Upper lobe of right lung (tissue), 1 donor: ENCODE measurements at regions not wholly inside any gene's neighbourhood (a gene's known extent, or its start where the extent isn't known, plus 50 kb on each side); places are given as distances from the start of the nearest gene placed in this dataset.
A peak's percentile ranks its signal among the peaks of the same experiment; 100 is the strongest.

Experiments
- ATAC-seq: fragments of 200-7000 bp; cut with Tn5 transposase; one replicate; pipeline ENCODE4 v1.9.1; 2020; ENCODE audit warnings: mild to moderate bottlenecking, moderate library complexity
- DNase-seq: peaks from one replicate; pipeline ENCODE4 v3.0.0-alpha.2; 2020
- H3K27ac ChIP-seq: fragments of 200-600 bp; one replicate; pipeline ENCODE4 v1.8.0; 2022
- H3K27me3 ChIP-seq: fragments of 200-600 bp; one replicate; pipeline ENCODE4 v1.8.0; 2022; ENCODE audit warnings: mild to moderate bottlenecking
- H3K36me3 ChIP-seq: fragments of 200-600 bp; one replicate; pipeline ENCODE4 v1.8.0; 2022
- H3K4me1 ChIP-seq: fragments of 200-600 bp; one replicate; pipeline ENCODE4 v1.8.0; 2022
- H3K4me3 ChIP-seq: fragments of 200-600 bp; one replicate; pipeline ENCODE4 v1.8.0; 2022; ENCODE audit warnings: mild to moderate bottlenecking
- H3K9me3 ChIP-seq: fragments of 200-600 bp; one replicate; pipeline ENCODE4 v1.8.0; 2022
- CTCF ChIP-seq: fragments of 200-600 bp; IDR thresholded peaks from one replicate; pipeline ENCODE4 v1.8.0; 2022; ENCODE audit warnings: antibody characterized with exemption
- intact Hi-C: fragments of 100-400 bp; cut with DNase I; formaldehyde crosslinking; loops from one replicate; pipeline ENCODE4 v1.11.0; 2022
- donor health status: DM: no; HTN: yes; CAD: no; lungs with severe emphysema.

GRCh38 chr9:107862323-107862722 lies 372.8 kb upstream of the KLF4 start:
- ATAC-seq (peak; percentile 78), DNase-seq (no peak)
- no peak for TF ChIP-seq CTCF
- no peak overlapping the region for H3K4me3 ChIP-seq
- peaks cover 6% of the 10 kb centered on the region for H3K4me1 ChIP-seq
- intact Hi-C loops: no loop called here
- H3K27ac ChIP-seq: no peak overlapping the region
- no peaks in the 10 kb centered on the region for H3K36me3 ChIP-seq
- H3K27me3 ChIP-seq: no peaks in the 10 kb centered on the region
- no peaks in the 10 kb centered on the region for H3K9me3 ChIP-seq

GRCh38 chr9:107861075-107861474 lies 371.5 kb upstream of the KLF4 start:
- H3K4me3 ChIP-seq: no peak overlapping the region
- H3K27me3 ChIP-seq: no peaks in the 10 kb centered on the region
- peaks cover 6% of the 10 kb centered on the region for H3K4me1 ChIP-seq
- DNase-seq: no peak
- H3K36me3 ChIP-seq: no peaks in the 10 kb centered on the region
- no peak for TF ChIP-seq CTCF
- ATAC-seq: no peak
- intact Hi-C loops: no loop called here
- H3K9me3 ChIP-seq: no peaks in the 10 kb centered on the region
- no peak overlapping the region for H3K27ac ChIP-seq

GRCh38 chr9:107858260-107858659 lies 368.7 kb upstream of the KLF4 start:
- ATAC-seq (no peak), DNase-seq (no peak)
- no peak overlapping the region for H3K4me3 ChIP-seq

GRCh38 chr9:107856633-107857032 lies 367.1 kb upstream of the KLF4 start:
- H3K9me3 ChIP-seq: peaks cover 11% of the 10 kb centered on the region
- peak; percentile 23 for ATAC-seq
- no peak overlapping the region for H3K4me3 ChIP-seq
- intact Hi-C loops: no loop called here
- H3K27me3 ChIP-seq: no peaks in the 10 kb centered on the region
- no peak for TF ChIP-seq CTCF
- H3K4me1 ChIP-seq: no peaks in the 10 kb centered on the region
- H3K27ac ChIP-seq: no peak overlapping the region
- H3K36me3 ChIP-seq: no peaks in the 10 kb centered on the region
- DNase-seq: no peak

More at GRCh38 chr9:107858260-107858659, 368.7 kb upstream of the KLF4 start:
- TF ChIP-seq CTCF: no peak
- no peak overlapping the region for H3K27ac ChIP-seq
- intact Hi-C loops: no loop called here
- no peaks in the 10 kb centered on the region for H3K36me3 ChIP-seq
- H3K9me3 ChIP-seq: peaks cover 11% of the 10 kb centered on the region
- H3K27me3 ChIP-seq: no peaks in the 10 kb centered on the region
- peaks cover 6% of the 10 kb centered on the region for H3K4me1 ChIP-seq

- DNase-seq: no peak
Measured at GRCh38 chr9:107855164-107855563, 365.6 kb upstream of the KLF4 start.

More at GRCh38 chr9:107855164-107855563, 365.6 kb upstream of the KLF4 start:
- no peaks in the 10 kb centered on the region for H3K4me1 ChIP-seq
- no peak for ATAC-seq
- peaks cover 11% of the 10 kb centered on the region for H3K9me3 ChIP-seq
- no peaks in the 10 kb centered on the region for H3K27me3 ChIP-seq
- no peak overlapping the region for H3K4me3 ChIP-seq
- intact Hi-C loops: no loop called here
- TF ChIP-seq CTCF: no peak
- H3K27ac ChIP-seq: no peak overlapping the region
- no peaks in the 10 kb centered on the region for H3K36me3 ChIP-seq
